22Rv1 (cell line): ENCODE measurements at regions not wholly inside any gene's neighbourhood (a gene's known extent, or its start where the extent isn't known, plus 50 kb on each side); places are given as distances from the start of the nearest gene placed in this dataset.

Experiments
- CTCF ChIP-seq: fragments of 450-650 bp; IDR thresholded peaks from 2 replicates; pipeline ENCODE4 v1.5.1; 2017; ENCODE audit warnings: mild to moderate bottlenecking
- ZFX ChIP-seq: fragments of 450-650 bp; IDR thresholded peaks from 2 replicates; pipeline ENCODE4 v1.6.1; 2017; ENCODE audit warnings: antibody characterized with exemption, borderline replicate concordance

GRCh38 chr13:104683789-104684188 lies 1617.6 kb upstream of the SLC10A2 start:
- TF ChIP-seq CTCF = no peak
- TF ChIP-seq ZFX = no peak
